ENCODE measurements at regions not wholly inside any gene's neighbourhood (a gene's known extent, or its start where the extent isn't known, plus 50 kb on each side); places are given as distances from the start of the nearest gene placed in this dataset.

GRCh38 chr5:56692359-56693219 is 122.8 kb upstream of the MAP3K1 start:
- no peak for DNase-seq (ENCODE audit: low read depth in 4 of 4, low spot score in 1 of 4)

GRCh38 chr5:56688402-56688801 is 126.9 kb upstream of the MAP3K1 start:
- no peak for DNase-seq (ENCODE audit: low read depth in 4 of 4, low spot score in 1 of 4)

- DNase-seq (ENCODE audit: low read depth in 4 of 4, low spot score in 1 of 4): no peak
Measured at GRCh38 chr5:56686337-56687195, 128.8 kb upstream of the MAP3K1 start.

GRCh38 chr5:56685503-56686217 is 129.7 kb upstream of the MAP3K1 start:
- DNase-seq (ENCODE audit: low read depth in 4 of 4, low spot score in 1 of 4): no peak

- no peak for DNase-seq (ENCODE audit: low read depth in 4 of 4, low spot score in 1 of 4)
Measured at GRCh38 chr5:56684159-56684558, 131.2 kb upstream of the MAP3K1 start.

GRCh38 chr5:56683733-56684132 is 131.6 kb upstream of the MAP3K1 start:
- DNase-seq (ENCODE audit: low read depth in 4 of 4, low spot score in 1 of 4): no peak

GRCh38 chr5:56683281-56683680 is 132.1 kb upstream of the MAP3K1 start:
- no peak for DNase-seq (ENCODE audit: low read depth in 4 of 4, low spot score in 1 of 4)

- DNase-seq (ENCODE audit: low read depth in 4 of 4, low spot score in 1 of 4): no peak
Measured at GRCh38 chr5:56681346-56681745, 134.0 kb upstream of the MAP3K1 start.

- DNase-seq (ENCODE audit: low read depth in 4 of 4, low spot score in 1 of 4): no peak
Measured at GRCh38 chr5:56680731-56681130, 134.6 kb upstream of the MAP3K1 start.

GRCh38 chr5:56677690-56678305 is 137.6 kb upstream of the MAP3K1 start:
- no peak for DNase-seq (ENCODE audit: low read depth in 4 of 4, low spot score in 1 of 4)

- no peak for DNase-seq (ENCODE audit: low read depth in 4 of 4, low spot score in 1 of 4)
Measured at GRCh38 chr5:56676091-56676768, 139.1 kb upstream of the MAP3K1 start.

GRCh38 chr5:56674441-56674840 is 140.9 kb upstream of the MAP3K1 start:
- no peak for DNase-seq (ENCODE audit: low read depth in 4 of 4, low spot score in 1 of 4)

- no peak for DNase-seq (ENCODE audit: low read depth in 4 of 4, low spot score in 1 of 4)
Measured at GRCh38 chr5:56673171-56673570, 142.2 kb upstream of the MAP3K1 start.

GRCh38 chr5:56671571-56671970 is 143.8 kb upstream of the MAP3K1 start:
- no peak for DNase-seq (ENCODE audit: low read depth in 4 of 4, low spot score in 1 of 4)

GRCh38 chr5:56670916-56671315 is 144.4 kb upstream of the MAP3K1 start:
- DNase-seq (ENCODE audit: low read depth in 4 of 4, low spot score in 1 of 4): no peak

- peak in 3 of 4 experiments; percentile 10 to 30 (median 16) for DNase-seq (ENCODE audit: low read depth in 4 of 4, low spot score in 1 of 4)
Measured at GRCh38 chr5:56669534-56670483, 145.5 kb upstream of the MAP3K1 start.

- no peak for DNase-seq (ENCODE audit: low read depth in 4 of 4, low spot score in 1 of 4)
Measured at GRCh38 chr5:56668996-56669395, 146.4 kb upstream of the MAP3K1 start.

- DNase-seq (ENCODE audit: low read depth in 4 of 4, low spot score in 1 of 4): no peak
Measured at GRCh38 chr5:56667692-56668091, 147.7 kb upstream of the MAP3K1 start.

GRCh38 chr5:56666901-56667300 is 148.4 kb upstream of the MAP3K1 start:
- DNase-seq (ENCODE audit: low read depth in 4 of 4, low spot score in 1 of 4): no peak

All from stimulated activated CD4-positive, alpha-beta T cell treated with anti-CD3 and anti-CD28 coated beads, Interleukin-1b, Interleukin-23, amount 100 ng/mL, for 24 hours (primary cell).